HG02870 (cell line): ENCODE measurements at regions not wholly inside any gene's neighbourhood (a gene's known extent, or its start where the extent isn't known, plus 50 kb on each side); places are given as distances from the start of the nearest gene placed in this dataset.

ENCODE experiments used
- ATAC-seq: cut with Tn5 transposase; IDR thresholded peaks from one replicate; pipeline ENCODE4 v1.9.1; 2021; ENCODE audit warnings: mild to moderate bottlenecking, moderate library complexity; ENCODE audit not compliant: unreplicated experiment

GRCh38 chr1:182297335-182297734 is 94.3 kb downstream of the GLUL start:
- no peak for ATAC-seq

- no peak for ATAC-seq
Observed at GRCh38 chr1:182295697-182296096, 95.9 kb downstream of the GLUL start.

GRCh38 chr1:182293119-182293589 is 98.4 kb downstream of the GLUL start:
- no peak for ATAC-seq

GRCh38 chr1:182292193-182292741 is 99.3 kb downstream of the GLUL start:
- no peak for ATAC-seq

GRCh38 chr1:182291584-182292192 is 99.9 kb downstream of the GLUL start:
- ATAC-seq = no peak

- no peak for ATAC-seq
Observed at GRCh38 chr1:182288749-182289604, 102.6 kb downstream of the GLUL start.

- no peak for ATAC-seq
Observed at GRCh38 chr1:182286761-182287160, 104.8 kb downstream of the GLUL start.

- no peak for ATAC-seq
Observed at GRCh38 chr1:182283746-182284544, 107.6 kb downstream of the GLUL start.

- ATAC-seq = no peak
Observed at GRCh38 chr1:182281541-182281940, 110.0 kb downstream of the GLUL start.

- no peak for ATAC-seq
Observed at GRCh38 chr1:182280504-182280900, 111.1 kb downstream of the GLUL start.

- ATAC-seq = no peak
Observed at GRCh38 chr1:182279724-182280503, 111.7 kb downstream of the GLUL start.

GRCh38 chr1:182279302-182279701 is 112.3 kb downstream of the GLUL start:
- ATAC-seq = no peak

GRCh38 chr1:182278144-182279054 is 113.2 kb downstream of the GLUL start:
- ATAC-seq = no peak

GRCh38 chr1:182275271-182275670 is 116.3 kb downstream of the GLUL start:
- no peak for ATAC-seq

GRCh38 chr1:182274618-182275017 is 117.0 kb downstream of the GLUL start:
- ATAC-seq = no peak

- no peak for ATAC-seq
Observed at GRCh38 chr1:182270731-182271130, 120.9 kb downstream of the GLUL start.

- no peak for ATAC-seq
Observed at GRCh38 chr1:182269097-182269496, 122.5 kb downstream of the GLUL start.

GRCh38 chr1:182268669-182269068 is 122.9 kb downstream of the GLUL start:
- ATAC-seq = no peak

GRCh38 chr1:182264185-182264584 is 127.4 kb downstream of the GLUL start:
- ATAC-seq = no peak
